Testis (tissue), 2 donors: ENCODE measurements at regions not wholly inside any gene's neighbourhood (a gene's known extent, or its start where the extent isn't known, plus 50 kb on each side); places are given as distances from the start of the nearest gene placed in this dataset.
A peak's percentile ranks its signal among the peaks of the same experiment; 100 is the strongest.

ENCODE experiments used
- DNase-seq: peaks from one replicate; pipeline ENCODE4 v3.0.0-alpha.2; 2019
- H3K27ac ChIP-seq, 2 donors: fragments of 200-600 bp; sonication (generic); one replicate each; pipeline ENCODE4 v1.5.1; 2019
- H3K27me3 ChIP-seq: fragments of 200-600 bp; sonication (generic); one replicate; pipeline ENCODE4 v1.5.1; 2019
- H3K36me3 ChIP-seq: fragments of 200-600 bp; sonication (generic); one replicate; pipeline ENCODE4 v1.5.1; 2017; ENCODE audit warnings: low read depth; ENCODE audit errors: missing control alignments
- H3K4me1 ChIP-seq: fragments of 200-600 bp; sonication (generic); one replicate; pipeline ENCODE4 v1.5.1; 2019
- H3K4me3 ChIP-seq, 2 donors: fragments of 200-600 bp; sonication (generic); one replicate each; pipeline ENCODE4 v1.5.1; 2017 to 2019
- H3K9me3 ChIP-seq: fragments of 200-600 bp; sonication (generic); one replicate; pipeline ENCODE4 v1.5.1; 2017
- POLR2A ChIP-seq: fragments of 450-650 bp; IDR thresholded peaks from one replicate; pipeline ENCODE4 v1.6.1; 2017; ENCODE audit warnings: antibody characterized with exemption, mild to moderate bottlenecking, moderate library complexity
- WGBS, 2 donors: methylation state at CpG; one replicate each; pipeline ENCODE4 v1.1.5; 2018; 5-methylcytosine and 5-hydroxymethylcytosine counted together
- intact Hi-C: fragments of 100-400 bp; cut with DNase I; formaldehyde crosslinking; loops from one replicate; pipeline ENCODE4 v1.15.1; 2023; ENCODE audit warnings: low total_unique reads
- TF ChIP-seq, protein P1 (sequence below), 3 experiments: fragments of 450-650 bp in 2 of 3; fragments of 200-600 bp in 1 of 3; sonication (generic) in 1 of 3; IDR thresholded peaks; one replicate each; pipeline ENCODE4 v1.5.1; 2016 to 2019; ENCODE audit warnings: antibody characterized with exemption in 3 of 3, mild to moderate bottlenecking in 2 of 3, moderate library complexity in 1 of 3

DNA sequence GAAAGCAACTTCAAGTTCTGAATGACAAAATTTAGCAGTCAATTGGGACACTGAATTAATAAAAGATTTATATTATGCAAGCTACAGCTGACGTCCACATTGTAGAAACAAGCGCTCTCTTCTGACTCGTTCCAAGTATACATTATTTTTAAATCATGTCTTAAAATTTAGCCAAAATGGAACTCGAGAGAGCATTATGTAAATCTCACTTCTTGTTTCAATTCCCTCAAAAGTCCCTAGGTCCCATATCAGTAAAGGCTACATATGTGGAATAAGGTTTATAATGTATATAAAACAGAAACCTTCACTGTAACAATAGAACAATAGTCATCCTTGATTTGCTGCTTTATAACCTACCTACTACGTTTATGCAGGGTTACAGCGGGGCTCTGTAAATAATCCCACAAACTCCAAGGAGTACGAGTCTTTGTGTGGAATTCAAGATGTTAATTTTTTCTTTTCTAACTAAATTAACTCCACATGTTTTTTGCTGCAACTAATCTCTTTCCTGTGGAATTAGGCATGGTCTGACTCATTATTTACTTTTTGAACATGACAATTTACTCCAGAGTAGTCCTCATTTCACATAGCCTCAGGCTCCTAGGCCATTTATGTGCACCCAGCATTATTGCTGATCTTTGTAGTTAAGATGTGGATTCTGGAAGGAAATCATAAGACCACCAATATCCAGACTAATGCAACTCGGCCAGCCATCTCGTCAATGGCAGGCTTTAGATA, 785.1 kb downstream of the LTN1 start:
- no peaks in the 10 kb centered on the region for H3K9me3 ChIP-seq
- TF ChIP-seq POLR2A, result no peak
- TF ChIP-seq, protein P1, sequence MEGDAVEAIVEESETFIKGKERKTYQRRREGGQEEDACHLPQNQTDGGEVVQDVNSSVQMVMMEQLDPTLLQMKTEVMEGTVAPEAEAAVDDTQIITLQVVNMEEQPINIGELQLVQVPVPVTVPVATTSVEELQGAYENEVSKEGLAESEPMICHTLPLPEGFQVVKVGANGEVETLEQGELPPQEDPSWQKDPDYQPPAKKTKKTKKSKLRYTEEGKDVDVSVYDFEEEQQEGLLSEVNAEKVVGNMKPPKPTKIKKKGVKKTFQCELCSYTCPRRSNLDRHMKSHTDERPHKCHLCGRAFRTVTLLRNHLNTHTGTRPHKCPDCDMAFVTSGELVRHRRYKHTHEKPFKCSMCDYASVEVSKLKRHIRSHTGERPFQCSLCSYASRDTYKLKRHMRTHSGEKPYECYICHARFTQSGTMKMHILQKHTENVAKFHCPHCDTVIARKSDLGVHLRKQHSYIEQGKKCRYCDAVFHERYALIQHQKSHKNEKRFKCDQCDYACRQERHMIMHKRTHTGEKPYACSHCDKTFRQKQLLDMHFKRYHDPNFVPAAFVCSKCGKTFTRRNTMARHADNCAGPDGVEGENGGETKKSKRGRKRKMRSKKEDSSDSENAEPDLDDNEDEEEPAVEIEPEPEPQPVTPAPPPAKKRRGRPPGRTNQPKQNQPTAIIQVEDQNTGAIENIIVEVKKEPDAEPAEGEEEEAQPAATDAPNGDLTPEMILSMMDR (IDR thresholded peaks at IDR 0.05), result no peak
- H3K36me3 ChIP-seq, result no peaks in the 10 kb centered on the region
- intact Hi-C loops, result no loop called here
- no peak overlapping the region for H3K4me3 ChIP-seq
- 60 to 65% methylated on average over 9 of the region's 9 CpGs for WGBS, 2 donors
- H3K27ac ChIP-seq, result no peak overlapping the region
- no peaks in the 10 kb centered on the region for H3K27me3 ChIP-seq
- DNase-seq, result no peak
- no peaks in the 10 kb centered on the region for H3K4me1 ChIP-seq

DNA sequence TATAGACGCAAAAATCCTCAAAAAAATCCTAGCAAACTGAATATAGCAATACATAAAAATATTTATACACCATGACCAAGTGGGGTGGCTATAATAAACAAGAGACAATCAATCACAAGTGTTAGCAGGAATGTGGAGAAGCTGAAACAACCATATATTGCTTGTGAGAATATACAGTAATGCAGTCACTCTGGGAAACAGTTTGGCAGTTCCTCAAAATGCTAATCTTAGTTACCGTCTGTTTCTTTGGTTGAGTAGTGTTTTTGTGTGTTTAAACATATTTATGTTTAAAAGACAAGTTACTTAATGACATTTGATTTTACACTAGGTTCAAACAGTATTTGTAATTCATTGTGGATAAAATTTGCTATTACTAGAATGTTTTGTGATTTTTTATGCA, 792.0 kb downstream of the LTN1 start:
- Histone ChIP-seq H3K9me3 (no peaks in the 10 kb centered on the region), H3K4me3 (no peak overlapping the region), H3K27ac (no peak overlapping the region), H3K27me3 (no peaks in the 10 kb centered on the region), H3K36me3 (no peaks in the 10 kb centered on the region), H3K4me1 (no peaks in the 10 kb centered on the region)
- WGBS, 2 donors, result 80 to 84% methylated on average over 2 of the region's 2 CpGs
- TF ChIP-seq, protein P1 (IDR thresholded peaks at IDR 0.05), result no peak
- TF ChIP-seq POLR2A, result no peak
- intact Hi-C loops, result no loop called here
- DNase-seq, result no peak

DNA sequence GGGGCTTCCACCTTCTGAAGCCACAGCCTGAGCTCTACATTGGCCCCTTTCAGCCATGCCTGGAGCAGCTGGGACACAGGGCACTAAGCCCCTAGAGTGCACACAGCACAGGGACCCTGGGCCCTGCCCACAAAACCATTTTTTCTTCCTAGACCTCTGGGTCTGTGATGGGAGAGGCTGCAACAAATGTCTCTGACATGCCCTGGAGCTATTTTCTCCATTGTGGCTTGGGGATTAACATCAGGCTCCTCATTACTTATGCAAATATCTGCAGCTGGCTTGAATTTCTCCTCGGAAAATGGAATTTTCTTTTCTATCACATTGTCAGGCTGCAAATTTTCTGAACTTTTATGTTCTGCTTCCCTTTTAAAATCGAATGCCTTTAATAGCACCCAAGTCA, 795.7 kb downstream of the LTN1 start:
- intact Hi-C loops, result no loop called here
- Histone ChIP-seq H3K27me3 (no peaks in the 10 kb centered on the region), H3K4me3 (no peak overlapping the region), H3K36me3 (no peaks in the 10 kb centered on the region), H3K4me1 (no peaks in the 10 kb centered on the region), H3K27ac (no peak overlapping the region), H3K9me3 (no peaks in the 10 kb centered on the region)
- no peak for TF ChIP-seq POLR2A
- TF ChIP-seq, protein P1 (IDR thresholded peaks at IDR 0.05), result no peak
- DNase-seq, result no peak
- WGBS, 2 donors, result 77 to 91% methylated on average over 2 of the region's 2 CpGs

DNA sequence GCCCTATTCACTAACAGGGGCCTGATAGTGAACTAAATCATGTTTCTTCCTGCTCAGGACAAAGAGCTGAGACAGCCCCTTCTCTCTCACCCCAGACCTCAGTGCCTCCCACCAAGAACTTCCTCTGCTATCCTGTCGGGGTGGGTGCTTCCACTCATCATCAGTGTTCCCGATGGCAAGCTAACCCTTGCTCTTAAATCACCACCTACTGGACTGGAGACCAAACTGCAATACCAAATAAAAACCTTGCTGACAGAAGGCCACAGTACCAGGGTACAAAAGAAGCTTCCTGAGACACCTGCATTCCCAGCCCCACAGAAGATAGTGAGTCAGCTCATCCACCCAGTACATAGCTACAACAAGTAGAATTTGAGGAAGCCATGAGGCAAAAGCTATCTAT, 799.5 kb downstream of the LTN1 start:
- no peak for TF ChIP-seq POLR2A
- TF ChIP-seq, protein P1 (IDR thresholded peaks at IDR 0.05), result no peak
- no peaks in the 10 kb centered on the region for H3K36me3 ChIP-seq
- no peaks in the 10 kb centered on the region for H3K4me1 ChIP-seq
- no peak overlapping the region for H3K27ac ChIP-seq
- no peaks in the 10 kb centered on the region for H3K27me3 ChIP-seq
- H3K9me3 ChIP-seq, result no peaks in the 10 kb centered on the region
- intact Hi-C loops, result no loop called here
- DNase-seq, result no peak
- 31 to 60% methylated on average over 2 of the region's 2 CpGs for WGBS, 2 donors
- no peak overlapping the region for H3K4me3 ChIP-seq

DNA sequence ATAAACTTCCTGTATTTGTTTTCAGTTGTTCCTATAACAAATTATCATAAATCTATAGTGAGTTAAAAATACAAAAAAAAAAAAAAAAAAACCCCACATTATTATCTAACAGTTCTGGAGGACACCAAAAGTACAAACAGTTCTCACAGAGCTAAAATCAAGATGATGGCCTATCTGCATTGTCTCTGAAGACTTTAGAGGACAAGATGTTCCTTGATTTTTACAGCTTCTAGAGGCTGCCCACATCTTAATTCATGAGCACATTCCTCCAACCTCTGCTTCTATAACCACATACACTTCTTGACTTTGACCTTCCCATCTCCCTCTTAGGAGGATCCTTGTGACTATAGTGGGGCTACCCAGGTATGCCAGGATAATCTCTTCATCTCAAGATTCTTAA, 806.1 kb downstream of the LTN1 start:
- Histone ChIP-seq H3K4me3 (no peak overlapping the region), H3K27ac (peak overlapping the region in 1 of 2 donors; percentile 74), H3K4me1 (no peaks in the 10 kb centered on the region), H3K36me3 (no peaks in the 10 kb centered on the region), H3K9me3 (no peaks in the 10 kb centered on the region), H3K27me3 (no peaks in the 10 kb centered on the region)
- intact Hi-C loops, result no loop called here
- no peak for DNase-seq
- TF ChIP-seq, protein P1 (IDR thresholded peaks at IDR 0.05), result no peak
- no peak for TF ChIP-seq POLR2A
